ENCODE measurements at regions not wholly inside any gene's neighbourhood (a gene's known extent, or its start where the extent isn't known, plus 50 kb on each side); places are given as distances from the start of the nearest gene placed in this dataset.

- no peak for DNase-seq (ENCODE audit: low spot score)
Measured at GRCh38 chr4:98765771-98766170, 107.4 kb upstream of the TSPAN5 start.

DNA sequence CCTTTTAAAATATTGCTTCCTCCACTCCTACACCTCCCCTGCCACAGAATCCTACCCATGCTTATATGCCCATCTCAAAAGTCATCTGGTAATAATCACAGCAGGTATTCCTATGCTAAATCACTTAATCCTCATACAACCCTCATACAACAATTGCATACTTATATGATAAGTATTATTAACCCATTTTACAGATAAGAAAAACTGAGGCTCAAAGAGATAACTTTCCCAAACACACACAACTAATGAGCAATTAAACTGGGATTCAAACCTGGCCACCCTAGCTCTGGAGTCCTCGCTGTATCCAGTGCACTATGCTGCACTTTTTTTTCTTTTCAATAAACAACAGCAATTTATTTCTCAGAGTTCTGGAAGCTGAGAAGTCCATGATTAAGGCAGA is 99.8 kb upstream of the TSPAN5 start:
- DNase-seq (ENCODE audit: low spot score): no peak

- no peak for DNase-seq (ENCODE audit: low spot score)
Measured at GRCh38 chr4:98754736-98755135, 96.3 kb upstream of the TSPAN5 start.

DNA sequence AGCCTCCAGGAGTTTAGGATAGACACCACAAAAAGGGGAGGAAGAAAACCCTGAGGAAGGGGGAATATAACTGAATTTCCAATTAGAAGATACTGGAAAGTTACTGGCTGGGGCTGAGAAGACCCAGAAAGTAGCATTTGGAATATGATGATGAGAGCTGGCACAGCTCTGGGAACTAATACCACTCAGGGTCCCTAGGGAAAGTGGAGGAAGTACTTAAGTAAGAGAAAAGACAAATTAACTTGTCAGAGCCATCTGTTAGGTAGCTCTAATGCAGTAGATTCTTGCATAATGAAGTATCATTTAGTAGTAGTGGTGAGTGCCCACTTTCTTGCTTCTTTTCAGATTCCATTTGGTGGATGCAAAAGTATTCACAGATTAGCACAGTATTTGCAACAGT is 90.8 kb upstream of the TSPAN5 start:
- DNase-seq (ENCODE audit: low spot score): no peak

DNA sequence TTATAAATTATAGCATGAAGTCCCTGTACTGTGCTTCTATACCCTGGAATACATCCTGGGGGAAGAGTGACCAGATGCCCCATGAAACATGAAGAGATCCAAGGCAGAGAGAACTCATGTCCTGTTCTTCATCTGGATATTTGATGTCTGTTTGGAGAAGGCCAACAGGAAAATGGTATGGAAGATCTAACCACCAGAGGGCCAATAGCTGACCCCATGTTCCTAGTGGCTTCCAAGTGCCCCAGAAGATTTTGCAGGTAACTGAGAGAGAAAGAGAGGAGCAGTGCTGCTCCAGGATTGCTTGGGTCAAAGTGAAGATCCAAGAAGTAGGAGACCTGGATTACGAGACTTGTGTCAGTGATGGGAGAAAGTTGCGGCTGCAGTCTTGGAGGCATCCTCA is 90.2 kb upstream of the TSPAN5 start:
- DNase-seq (ENCODE audit: low spot score): no peak

DNA sequence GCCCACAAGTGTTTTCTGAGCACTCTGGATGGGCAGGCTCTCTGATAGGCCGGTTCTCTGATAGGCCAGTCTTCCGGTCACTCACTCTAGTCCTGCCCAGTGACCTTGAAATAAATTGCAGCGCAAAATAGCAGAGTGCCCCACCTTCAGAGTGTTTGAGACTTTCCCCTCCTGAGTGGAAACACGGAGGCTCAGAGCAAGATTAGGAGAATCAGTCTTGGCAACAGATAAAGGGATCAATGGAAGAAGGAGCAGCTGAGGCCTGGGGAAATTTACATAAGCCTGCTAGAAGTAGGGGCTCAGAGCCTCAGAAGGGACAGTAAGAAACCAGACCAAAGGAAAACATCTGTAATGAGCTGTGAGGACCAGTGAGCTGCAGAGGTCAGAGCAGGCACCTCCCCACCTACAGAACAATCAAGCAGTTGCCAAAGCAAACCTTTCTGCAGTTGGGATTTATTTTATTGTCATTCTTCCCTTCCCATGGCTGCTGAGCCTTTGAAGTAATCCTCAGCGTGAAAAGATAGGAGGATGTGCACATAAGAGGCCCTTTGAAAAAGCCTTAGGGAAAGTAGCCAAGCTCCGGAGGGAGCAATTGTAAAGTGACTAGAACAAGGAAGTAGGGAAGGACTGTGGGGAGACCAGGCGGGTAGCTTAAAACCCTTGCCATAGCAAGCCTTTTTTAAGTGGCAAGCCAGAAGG is 89.1 kb upstream of the TSPAN5 start:
- peak; percentile 97 for DNase-seq (ENCODE audit: low spot score)

DNA sequence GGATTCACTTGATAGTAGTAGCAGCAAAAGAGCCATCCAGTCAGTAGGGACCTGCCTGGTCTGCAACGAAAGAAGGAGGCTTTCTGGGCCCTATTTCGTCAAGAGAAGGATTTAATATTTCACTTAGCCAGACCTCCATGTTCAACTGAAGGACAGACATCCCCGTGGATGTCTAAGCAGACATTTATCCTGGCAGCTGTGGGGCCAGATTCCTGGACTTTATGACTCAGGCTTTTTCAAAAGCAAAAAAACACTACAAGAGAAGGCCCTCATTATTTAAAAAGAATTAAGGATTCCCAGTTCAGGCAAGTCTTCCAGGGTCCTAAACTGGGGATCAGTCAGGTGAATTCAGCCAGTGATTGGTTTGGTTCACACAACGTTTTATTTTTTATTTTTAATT is 88.5 kb upstream of the TSPAN5 start:
- peak; percentile 53 for DNase-seq (ENCODE audit: low spot score)

- DNase-seq (ENCODE audit: low spot score): no peak
Measured at GRCh38 chr4:98746530-98746929, 88.1 kb upstream of the TSPAN5 start.

DNA sequence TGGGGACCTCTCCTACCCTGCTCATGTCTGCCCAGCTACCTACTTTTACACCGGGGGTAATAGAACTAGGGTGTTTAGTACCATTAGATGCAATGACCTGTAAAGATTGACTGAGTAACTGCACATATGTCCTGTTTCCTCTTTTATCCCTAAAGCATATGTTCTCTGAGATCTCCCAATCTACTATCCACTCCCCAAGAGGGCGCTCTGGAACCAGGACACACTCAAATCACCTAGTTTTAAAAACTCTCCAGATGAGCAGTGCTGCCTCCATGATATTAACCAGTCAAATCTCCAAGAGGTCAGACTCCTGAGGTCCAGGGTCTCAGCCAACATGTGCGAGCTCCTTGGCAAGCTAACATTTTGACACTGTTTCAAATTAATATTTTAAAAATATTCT is 87.0 kb upstream of the TSPAN5 start:
- DNase-seq (ENCODE audit: low spot score): no peak

GRCh38 chr4:98744372-98745150 is 86.2 kb upstream of the TSPAN5 start:
- DNase-seq (ENCODE audit: low spot score): peak; percentile 47

- no peak for DNase-seq (ENCODE audit: low spot score)
Measured at GRCh38 chr4:98741952-98742351, 83.5 kb upstream of the TSPAN5 start.

DNA sequence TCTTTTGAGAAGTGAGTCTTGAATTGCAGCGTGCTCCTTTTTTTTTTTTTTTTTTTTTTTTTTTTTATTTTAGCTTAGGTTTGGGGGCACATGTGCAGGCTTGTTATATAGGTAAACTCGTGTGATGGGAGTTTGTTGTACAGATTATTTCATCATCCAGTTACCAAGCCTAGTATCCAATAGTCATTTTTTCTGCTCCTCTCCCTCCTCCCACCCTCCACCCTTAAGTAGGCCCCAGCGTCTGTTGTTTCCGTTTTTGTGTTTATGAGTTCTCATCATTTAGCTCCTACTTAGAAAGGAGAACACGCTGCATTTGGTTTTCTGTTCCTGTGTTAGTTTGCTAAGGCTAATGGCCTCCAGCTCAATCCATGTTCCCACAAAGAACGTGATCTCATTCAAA is 81.3 kb upstream of the TSPAN5 start:
- no peak for DNase-seq (ENCODE audit: low spot score)

DNA sequence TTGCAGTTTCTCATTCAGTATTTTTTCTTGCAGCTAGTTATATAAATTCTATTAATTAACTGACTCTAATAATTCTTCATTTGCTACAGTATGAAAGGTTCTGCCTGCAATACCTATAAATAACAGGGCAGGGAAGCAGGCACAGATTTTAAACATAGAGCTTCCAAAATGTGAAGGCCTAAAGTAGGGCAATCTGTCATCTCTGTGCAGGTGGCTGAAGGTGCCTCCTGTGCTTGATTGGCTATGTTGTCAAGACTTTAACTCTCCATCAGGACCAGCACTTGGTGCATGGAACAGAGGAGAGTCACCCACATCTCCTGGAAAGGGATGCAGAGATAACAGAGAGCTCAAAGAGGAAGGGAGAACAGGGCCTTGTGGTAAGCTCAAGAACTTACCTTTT is 75.2 kb upstream of the TSPAN5 start:
- DNase-seq (ENCODE audit: low spot score): no peak

DNA sequence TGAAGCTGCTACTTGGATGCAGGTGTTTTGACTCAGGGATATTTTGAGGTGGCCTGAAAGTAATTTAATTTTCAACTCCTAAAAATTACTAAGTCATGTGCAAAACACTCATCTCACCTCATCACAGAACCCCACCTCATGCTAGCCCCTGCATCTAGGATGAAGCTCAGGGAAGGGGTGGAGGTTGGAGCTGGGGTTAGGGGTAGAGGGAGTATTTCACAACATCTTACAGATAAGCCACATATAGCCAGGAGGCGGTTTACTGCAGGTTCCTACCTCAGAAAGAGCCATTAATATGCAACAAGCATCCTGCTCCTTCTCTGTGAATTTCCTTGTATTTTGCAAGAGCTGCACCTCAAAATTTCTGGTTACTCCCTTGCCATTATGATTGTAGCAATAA is 70.5 kb upstream of the TSPAN5 start:
- no peak for DNase-seq (ENCODE audit: low spot score)

GRCh38 chr4:98728433-98728832 is 70.0 kb upstream of the TSPAN5 start:
- peak; percentile 55 for DNase-seq (ENCODE audit: low spot score)

- no peak for DNase-seq (ENCODE audit: low spot score)
Measured at GRCh38 chr4:98722000-98722399, 63.6 kb upstream of the TSPAN5 start.

DNA sequence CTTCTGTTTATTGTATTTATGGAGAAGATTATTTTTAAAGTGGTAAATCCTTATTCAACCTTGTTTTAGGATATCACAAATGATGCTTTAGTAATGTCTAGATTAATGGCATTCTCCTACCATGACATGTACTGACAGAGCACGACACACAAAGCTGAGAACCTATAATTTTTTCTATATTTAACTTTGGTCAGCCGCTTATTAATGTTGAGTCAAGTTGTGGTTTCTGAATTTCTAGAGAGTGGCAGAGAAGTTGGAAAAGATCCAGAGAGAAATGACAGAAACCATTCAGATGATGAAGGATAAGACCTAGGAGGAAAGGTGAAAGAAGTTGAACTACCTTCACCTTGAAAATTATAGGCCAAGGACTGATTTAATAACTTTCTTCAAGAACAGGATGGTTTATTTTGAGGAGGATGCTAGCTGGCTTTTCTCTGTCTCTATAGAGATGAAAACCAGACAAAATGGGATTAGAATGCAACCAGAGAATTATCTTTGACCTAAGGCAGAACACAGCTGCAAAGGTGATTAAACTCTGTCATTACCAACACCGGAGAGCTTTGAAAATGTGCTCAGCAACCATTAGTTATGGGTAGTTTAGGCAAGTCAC is 62.6 kb upstream of the TSPAN5 start:
- peak; percentile 58 for DNase-seq (ENCODE audit: low spot score)

GRCh38 chr4:98716796-98717195 is 58.4 kb upstream of the TSPAN5 start:
- DNase-seq (ENCODE audit: low spot score): no peak

DNA sequence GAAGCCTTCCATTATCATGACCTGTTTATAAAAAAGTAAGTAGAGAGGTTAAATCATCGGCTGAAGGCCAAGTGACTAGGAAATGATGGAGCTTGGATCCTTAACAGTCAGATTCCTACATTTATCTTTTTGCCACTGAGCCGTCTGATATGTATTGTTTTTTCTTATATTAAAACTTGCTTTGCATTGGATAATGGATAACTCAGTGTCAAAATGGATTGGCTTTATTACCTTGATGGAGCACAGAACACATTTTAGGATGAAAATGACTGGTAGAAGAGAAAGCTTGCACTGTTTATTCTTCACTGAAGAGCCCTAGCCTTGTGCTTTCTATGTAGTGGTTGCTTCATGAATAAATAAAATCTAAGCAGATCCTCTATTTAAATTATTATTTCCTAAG is 54.2 kb upstream of the TSPAN5 start:
- DNase-seq (ENCODE audit: low spot score): no peak

DNA sequence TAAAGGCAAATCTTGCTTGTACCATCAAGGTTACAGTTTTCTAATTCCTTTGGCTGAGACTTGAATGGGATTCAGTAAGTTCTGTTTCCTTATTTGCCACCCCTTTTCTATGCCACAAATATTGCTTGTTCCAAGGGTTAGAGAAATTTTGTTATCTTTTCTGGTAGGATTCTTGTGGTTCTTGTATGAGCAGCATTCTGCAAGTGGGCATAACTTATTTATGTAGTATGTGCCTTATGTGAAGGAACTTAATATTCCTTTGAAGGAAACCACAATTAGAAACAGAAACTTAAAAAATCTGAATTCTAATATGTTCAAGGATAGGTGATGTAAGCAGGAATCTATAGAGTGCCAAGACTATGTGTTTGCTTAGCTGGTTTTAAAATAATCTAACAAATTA is 53.1 kb upstream of the TSPAN5 start:
- no peak for DNase-seq (ENCODE audit: low spot score)

DNA sequence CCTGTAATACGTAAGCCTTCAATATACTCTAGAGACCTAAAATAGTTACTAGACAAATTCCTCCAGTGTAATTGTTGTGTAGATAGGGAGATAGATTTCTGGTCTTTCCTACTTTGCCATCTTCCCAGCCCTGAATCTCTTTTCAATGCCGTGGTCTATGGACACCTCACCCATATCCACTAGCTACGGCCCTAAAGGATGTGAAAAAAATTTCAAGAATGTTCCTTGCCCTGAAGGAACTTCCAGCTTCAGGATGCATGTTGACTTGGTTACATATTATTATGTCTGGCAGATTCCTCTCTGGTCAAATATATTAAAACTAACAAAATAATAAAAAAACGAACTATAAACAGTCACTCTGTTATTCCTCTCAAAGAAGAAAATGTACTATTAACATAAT is 52.4 kb upstream of the TSPAN5 start:
- DNase-seq (ENCODE audit: low spot score): no peak

Data from umbilical cord (tissue), 1 donor.